Heart left ventricle (tissue), 16 donors: ENCODE measurements at regions not wholly inside any gene's neighbourhood (a gene's known extent, or its start where the extent isn't known, plus 50 kb on each side); places are given as distances from the start of the nearest gene placed in this dataset.
"Not testable (repeated sequence)": the region's sequence is repeated elsewhere in the genome, so short reads cannot be mapped to it uniquely, and the experiment has no call there.

Source experiments
- ATAC-seq, 4 donors: fragments of 200-7000 bp; cut with Tn5 transposase; one replicate each; pipeline ENCODE4 v1.9.1; 2020 to 2022; ENCODE audit warnings: moderate library complexity in 4 of 4, mild to moderate bottlenecking in 3 of 4, moderate number of reproducible peaks in 1 of 4
- DNase-seq, 5 donors: peaks; one replicate each; pipeline ENCODE4 v3.0.0-alpha.2; 2020
- H3K27ac ChIP-seq, 12 donors: fragments of 200-600 bp; sonication (generic) in 4 of 12; one replicate each; pipeline versions ENCODE4 v1.5.0 to v1.8.0; 2016 to 2022; ENCODE audit warnings: mild to moderate bottlenecking in 2 of 12
- H3K27me3 ChIP-seq, 9 donors: fragments of 200-600 bp; sonication (generic) in 2 of 9; one replicate each; pipeline versions ENCODE4 v1.5.1 to v1.8.0; 2016 to 2022; ENCODE audit warnings: mild to moderate bottlenecking in 3 of 9
- H3K36me3 ChIP-seq, 9 donors: fragments of 200-600 bp; sonication (generic) in 2 of 9; one replicate each; pipeline versions ENCODE4 v1.5.0 to v1.8.0; 2018 to 2022; ENCODE audit warnings: mild to moderate bottlenecking in 2 of 9
- H3K4me1 ChIP-seq, 12 donors: fragments of 200-600 bp; sonication (generic) in 4 of 12; one replicate each; pipeline versions ENCODE4 v1.5.0 to v1.8.0; 2016 to 2022; ENCODE audit warnings: mild to moderate bottlenecking in 3 of 12
- H3K4me3 ChIP-seq, 12 donors: fragments of 200-600 bp; sonication (generic) in 4 of 12; one replicate each; pipeline versions ENCODE4 v1.5.0 to v1.8.0; 2017 to 2022; ENCODE audit warnings: mild to moderate bottlenecking in 9 of 12, moderate library complexity in 4 of 12
- H3K9me3 ChIP-seq, 12 donors: fragments of 200-600 bp; sonication (generic) in 4 of 12; one replicate each; pipeline versions ENCODE4 v1.5.0 to v1.8.0; 2016 to 2022; ENCODE audit warnings: mild to moderate bottlenecking in 1 of 12
- WGBS, 4 donors: extraction: QIAGEN DNeasy Blood & Tissue Kit in 2 of 4; methylation state at CpG; one replicate each; pipeline versions ENCODE4 v1.1.5 to v1.1.7; 2013 to 2018; 5-methylcytosine and 5-hydroxymethylcytosine counted together
- intact Hi-C, 10 donors: fragments of 100-400 bp; cut with DNase I; formaldehyde crosslinking; loops; one replicate each; pipeline versions ENCODE4 v1.11.1 to v1.14.2; 2022
- TF ChIP-seq, protein P1 (sequence below), 12 donors: fragments of 200-600 bp; sonication (generic) in 4 of 12; IDR thresholded peaks; one replicate each; pipeline versions ENCODE4 v1.5.0 to v1.8.0; 2018 to 2022; ENCODE audit warnings: antibody characterized with exemption in 12 of 12, mild to moderate bottlenecking in 5 of 12
- donor health status: ischemic (EF 13 %, LVEDD 7.1; RV severe dilation, severe dysfunction).
- donor health status: healthy with polysubstance abuse.
- donor health status: DM: no; HTN: yes; CAD: no.
- donor health status: DM: no; HTN: no; CAD: no.
- donor health status: ischemic (EF 25% LVEDD 6.9; RV normal size, moderate dysfunction).
- donor health status: ischemic (EF 25% LVEDD 5.7; RV mildly dilated, moderate dysfunction).
- donor health status: healthy.
- donor health status: DM: yes; HTN: yes; CAD: no.
- donor health status: ischemic (EF 35%, LVEDD 5.7; RV mildly dilated, moderate dysfunction).
- donor health status: nonischemic (EF 11% LVEDD 7.7; RV severe dilation, severe dysfunction).
- donor health status: DM: yes; HTN: yes; CAD: no.
- donor health status: PGD.
- donor health status: ischemic (EF 29% LVEDD 5.4; RV normal size, mild dysfunction).
- donor health status: nonischemic (EF 23%, LVEDD 6.1; RV moderate dilation, normal function).

DNA sequence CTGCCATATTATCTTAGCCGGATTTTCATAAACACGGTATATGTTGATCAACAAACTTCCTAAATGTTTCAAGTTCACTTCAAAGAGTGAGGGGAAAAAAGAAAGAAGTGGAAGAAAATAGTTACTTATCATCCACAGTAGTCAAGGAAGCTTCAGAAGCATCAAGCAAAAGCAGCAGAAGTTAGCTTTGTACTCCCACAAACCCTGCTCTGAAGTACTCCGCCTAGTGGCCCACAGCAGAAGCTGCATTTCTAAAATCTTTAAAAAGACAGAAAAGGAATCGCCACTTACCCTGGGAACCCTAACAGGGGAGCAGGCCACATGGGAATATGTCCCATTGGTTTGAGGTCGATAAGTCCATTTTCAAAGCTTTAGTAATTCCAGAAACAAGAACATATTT lies 158.1 kb downstream of the FOXD4L6 start:
- DNase-seq, H3K36me3 ChIP-seq, intact Hi-C loops, H3K27me3 ChIP-seq, H3K4me3 ChIP-seq, H3K9me3 ChIP-seq, H3K4me1 ChIP-seq, ATAC-seq, H3K27ac ChIP-seq: not testable (repeated sequence)
- 55 to 59% (median 57%) methylated on average over 4 to 5 of the region's 5 CpGs for WGBS, 4 donors
- TF ChIP-seq, protein P1, sequence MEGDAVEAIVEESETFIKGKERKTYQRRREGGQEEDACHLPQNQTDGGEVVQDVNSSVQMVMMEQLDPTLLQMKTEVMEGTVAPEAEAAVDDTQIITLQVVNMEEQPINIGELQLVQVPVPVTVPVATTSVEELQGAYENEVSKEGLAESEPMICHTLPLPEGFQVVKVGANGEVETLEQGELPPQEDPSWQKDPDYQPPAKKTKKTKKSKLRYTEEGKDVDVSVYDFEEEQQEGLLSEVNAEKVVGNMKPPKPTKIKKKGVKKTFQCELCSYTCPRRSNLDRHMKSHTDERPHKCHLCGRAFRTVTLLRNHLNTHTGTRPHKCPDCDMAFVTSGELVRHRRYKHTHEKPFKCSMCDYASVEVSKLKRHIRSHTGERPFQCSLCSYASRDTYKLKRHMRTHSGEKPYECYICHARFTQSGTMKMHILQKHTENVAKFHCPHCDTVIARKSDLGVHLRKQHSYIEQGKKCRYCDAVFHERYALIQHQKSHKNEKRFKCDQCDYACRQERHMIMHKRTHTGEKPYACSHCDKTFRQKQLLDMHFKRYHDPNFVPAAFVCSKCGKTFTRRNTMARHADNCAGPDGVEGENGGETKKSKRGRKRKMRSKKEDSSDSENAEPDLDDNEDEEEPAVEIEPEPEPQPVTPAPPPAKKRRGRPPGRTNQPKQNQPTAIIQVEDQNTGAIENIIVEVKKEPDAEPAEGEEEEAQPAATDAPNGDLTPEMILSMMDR (IDR thresholded peaks at IDR 0.05) = peak in 10 of 12 donors; percentile 13 to 46 (median 38)

DNA sequence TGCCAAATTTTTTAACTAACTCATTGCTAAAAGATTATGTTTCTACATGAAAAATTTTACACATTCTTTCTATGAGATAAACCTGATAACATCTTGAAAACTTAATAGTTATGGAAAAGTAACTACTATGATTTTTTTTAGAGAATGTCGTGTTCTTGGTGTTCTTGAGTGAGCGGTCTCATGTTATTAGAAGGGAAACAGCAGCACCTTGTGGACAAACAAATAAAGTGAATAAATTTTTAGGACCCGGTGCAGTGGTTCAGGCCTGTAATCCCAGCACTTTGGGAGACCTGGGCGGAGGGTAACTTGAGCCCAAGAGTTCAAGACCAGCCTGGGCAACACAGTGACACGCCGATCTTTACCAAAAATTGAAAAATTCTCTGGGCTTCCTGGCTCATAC lies 166.0 kb downstream of the FOXD4L6 start:
- H3K4me1 ChIP-seq, H3K27me3 ChIP-seq, H3K9me3 ChIP-seq, H3K4me3 ChIP-seq, H3K27ac ChIP-seq, ATAC-seq, intact Hi-C loops, H3K36me3 ChIP-seq, DNase-seq: not testable (repeated sequence)
- TF ChIP-seq, protein P1 (IDR thresholded peaks at IDR 0.05) = peak in 4 of 12 donors; percentile 7 to 34 (median 25)
- WGBS, 4 donors = 48 to 72% (median 59%) methylated on average over 2 to 3 of the region's 6 CpGs

GRCh38 chr9:40951876-40952494 lies 176.5 kb downstream of the FOXD4L6 start:
- not testable (repeated sequence) for ATAC-seq, H3K9me3 ChIP-seq, H3K4me1 ChIP-seq, H3K27me3 ChIP-seq, H3K36me3 ChIP-seq, H3K4me3 ChIP-seq, H3K27ac ChIP-seq
- 83 to 89% (median 86%) methylated on average over 17 of the region's 17 CpGs for WGBS, 4 donors
- TF ChIP-seq, protein P1 (IDR thresholded peaks at IDR 0.05) = peak in 1 of 12 donors; percentile 9
- intact Hi-C loops = loop anchor here in 2 of 10 donors (10.0 kb wide), 1 partner anchor 47 kb away; no protein-coding TSS in a partner anchor
- DNase-seq = peak in 1 of 5 donors; percentile 58

DNA sequence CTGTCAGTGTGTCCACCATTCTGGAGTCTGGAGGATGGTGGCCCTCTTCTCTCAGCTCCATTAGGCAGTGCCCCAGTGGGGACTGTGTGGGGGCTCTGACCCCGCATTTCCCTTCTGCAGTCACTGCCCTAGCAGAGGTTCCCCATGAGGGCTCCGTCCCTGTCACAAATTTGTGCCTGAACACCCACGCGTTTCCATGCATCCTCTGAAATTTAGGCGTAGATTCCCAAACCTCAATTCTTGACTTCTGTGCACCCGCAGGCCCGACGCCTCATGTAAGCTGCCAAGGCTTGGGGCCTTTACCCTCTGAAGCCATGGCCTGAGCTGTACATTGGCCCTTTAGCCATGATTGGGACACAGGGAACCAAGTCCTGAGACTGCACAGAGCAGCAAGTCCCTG lies 182.3 kb downstream of the FOXD4L6 start:
- intact Hi-C loops, H3K4me1 ChIP-seq, H3K36me3 ChIP-seq, H3K9me3 ChIP-seq, H3K27me3 ChIP-seq, H3K27ac ChIP-seq, H3K4me3 ChIP-seq, ATAC-seq: not testable (repeated sequence)
- WGBS, 4 donors = 90 to 94% (median 93%) methylated on average over 8 of the region's 8 CpGs
- peak in 1 of 5 donors; percentile 47 for DNase-seq

- peaks cover 0 to 13% (median 0%) of the 10 kb centered on the region in 12 donors for H3K9me3 ChIP-seq
- H3K4me3 ChIP-seq, ATAC-seq, H3K4me1 ChIP-seq, intact Hi-C loops, H3K27ac ChIP-seq, DNase-seq, H3K36me3 ChIP-seq, H3K27me3 ChIP-seq: not testable (repeated sequence)
- 70 to 76% (median 72%) methylated on average over 4 of the region's 4 CpGs for WGBS, 4 donors
Measured at GRCh38 chr9:40942730-40943129, 185.8 kb downstream of the FOXD4L6 start.

- H3K36me3 ChIP-seq, H3K4me1 ChIP-seq, H3K27ac ChIP-seq, ATAC-seq, H3K4me3 ChIP-seq, H3K27me3 ChIP-seq, intact Hi-C loops, DNase-seq: not testable (repeated sequence)
- peaks cover 0 to 37% (median 9%) of the 10 kb centered on the region in 12 donors for H3K9me3 ChIP-seq
- WGBS, 4 donors = 71 to 85% (median 80%) methylated on average over 1 of the region's 1 CpG
Measured at GRCh38 chr9:40939888-40940209, 188.6 kb downstream of the FOXD4L6 start.

- H3K27ac ChIP-seq, H3K36me3 ChIP-seq, H3K4me3 ChIP-seq, intact Hi-C loops, ATAC-seq, H3K4me1 ChIP-seq, H3K27me3 ChIP-seq, DNase-seq: not testable (repeated sequence)
- H3K9me3 ChIP-seq = peaks cover 0 to 42% (median 11%) of the 10 kb centered on the region in 12 donors
- 76 to 80% (median 78%) methylated on average over 15 of the region's 15 CpGs for WGBS, 4 donors
Measured at GRCh38 chr9:40939201-40939887, 189.1 kb downstream of the FOXD4L6 start.
